ENCODE measurements at regions not wholly inside any gene's neighbourhood (a gene's known extent, or its start where the extent isn't known, plus 50 kb on each side); places are given as distances from the start of the nearest gene placed in this dataset.
"Not testable (repeated sequence)": the region's sequence is repeated elsewhere in the genome, so short reads cannot be mapped to it uniquely, and the experiment has no call there.

GRCh38 chr4:57342411-57342810 lies 232.2 kb upstream of the IGFBP7 start:
- no peaks in the 10 kb centered on the region for H3K9me3 ChIP-seq (ENCODE audit: control insufficient read depth in 2 of 2, insufficient read depth in 1 of 2, low read depth in 1 of 2, low read length in 1 of 2)
- H3K27me3 ChIP-seq (ENCODE audit: control insufficient read depth in 1 of 2, insufficient read depth in 2 of 2, low read length in 2 of 2), result no peaks in the 10 kb centered on the region
- no peak overlapping the region for H3K27ac ChIP-seq (ENCODE audit: low read depth in 2 of 2, low read length in 1 of 2)
- H3K4me3 ChIP-seq (ENCODE audit: low read depth in 1 of 2, low read length in 2 of 2), result no peak overlapping the region
- no peaks in the 10 kb centered on the region for H3K36me3 ChIP-seq (ENCODE audit: control insufficient read depth in 2 of 2, insufficient read depth in 2 of 2, low read length in 1 of 2)
- H3K4me1 ChIP-seq (ENCODE audit: control insufficient read depth in 2 of 2, insufficient read depth in 2 of 2, low read length in 1 of 2), result no peaks in the 10 kb centered on the region
- 52 to 62% methylated on average over 2 of the region's 2 CpGs for WGBS, 2 donors

GRCh38 chr4:57338861-57339260 lies 228.7 kb upstream of the IGFBP7 start:
- not testable (repeated sequence) for H3K27ac ChIP-seq (ENCODE audit: low read depth in 2 of 2, low read length in 1 of 2); H3K4me1 ChIP-seq (ENCODE audit: control insufficient read depth in 2 of 2, insufficient read depth in 2 of 2, low read length in 1 of 2); H3K27me3 ChIP-seq (ENCODE audit: control insufficient read depth in 1 of 2, insufficient read depth in 2 of 2, low read length in 2 of 2); H3K9me3 ChIP-seq (ENCODE audit: control insufficient read depth in 2 of 2, insufficient read depth in 1 of 2, low read depth in 1 of 2, low read length in 1 of 2); H3K4me3 ChIP-seq (ENCODE audit: low read depth in 1 of 2, low read length in 2 of 2); H3K36me3 ChIP-seq (ENCODE audit: control insufficient read depth in 2 of 2, insufficient read depth in 2 of 2, low read length in 1 of 2)

- H3K27ac ChIP-seq (ENCODE audit: low read depth in 2 of 2, low read length in 1 of 2), result no peak overlapping the region
- H3K4me1 ChIP-seq (ENCODE audit: control insufficient read depth in 2 of 2, insufficient read depth in 2 of 2, low read length in 1 of 2), result no peaks in the 10 kb centered on the region
- no peak overlapping the region for H3K4me3 ChIP-seq (ENCODE audit: low read depth in 1 of 2, low read length in 2 of 2)
- no peaks in the 10 kb centered on the region for H3K9me3 ChIP-seq (ENCODE audit: control insufficient read depth in 2 of 2, insufficient read depth in 1 of 2, low read depth in 1 of 2, low read length in 1 of 2)
- WGBS, 2 donors, result 49 to 69% methylated on average over 5 of the region's 5 CpGs
- no peaks in the 10 kb centered on the region for H3K36me3 ChIP-seq (ENCODE audit: control insufficient read depth in 2 of 2, insufficient read depth in 2 of 2, low read length in 1 of 2)
- no peaks in the 10 kb centered on the region for H3K27me3 ChIP-seq (ENCODE audit: control insufficient read depth in 1 of 2, insufficient read depth in 2 of 2, low read length in 2 of 2)
Observed at GRCh38 chr4:57333684-57334083, 223.5 kb upstream of the IGFBP7 start.

GRCh38 chr4:57331959-57332358 lies 221.8 kb upstream of the IGFBP7 start:
- Histone ChIP-seq H3K36me3 (ENCODE audit: control insufficient read depth in 2 of 2, insufficient read depth in 2 of 2, low read length in 1 of 2) (no peaks in the 10 kb centered on the region), H3K4me1 (ENCODE audit: control insufficient read depth in 2 of 2, insufficient read depth in 2 of 2, low read length in 1 of 2) (no peaks in the 10 kb centered on the region), H3K4me3 (ENCODE audit: low read depth in 1 of 2, low read length in 2 of 2) (no peak overlapping the region), H3K27ac (ENCODE audit: low read depth in 2 of 2, low read length in 1 of 2) (no peak overlapping the region), H3K9me3 (ENCODE audit: control insufficient read depth in 2 of 2, insufficient read depth in 1 of 2, low read depth in 1 of 2, low read length in 1 of 2) (no peaks in the 10 kb centered on the region), H3K27me3 (ENCODE audit: control insufficient read depth in 1 of 2, insufficient read depth in 2 of 2, low read length in 2 of 2) (no peaks in the 10 kb centered on the region)

- no peaks in the 10 kb centered on the region for H3K27me3 ChIP-seq (ENCODE audit: control insufficient read depth in 1 of 2, insufficient read depth in 2 of 2, low read length in 2 of 2)
- H3K36me3 ChIP-seq (ENCODE audit: control insufficient read depth in 2 of 2, insufficient read depth in 2 of 2, low read length in 1 of 2), result no peaks in the 10 kb centered on the region
- no peak overlapping the region for H3K4me3 ChIP-seq (ENCODE audit: low read depth in 1 of 2, low read length in 2 of 2)
- H3K27ac ChIP-seq (ENCODE audit: low read depth in 2 of 2, low read length in 1 of 2), result no peak overlapping the region
- no peaks in the 10 kb centered on the region for H3K4me1 ChIP-seq (ENCODE audit: control insufficient read depth in 2 of 2, insufficient read depth in 2 of 2, low read length in 1 of 2)
- H3K9me3 ChIP-seq (ENCODE audit: control insufficient read depth in 2 of 2, insufficient read depth in 1 of 2, low read depth in 1 of 2, low read length in 1 of 2), result no peaks in the 10 kb centered on the region
- WGBS, 2 donors, result 77 to 86% methylated on average over 9 of the region's 9 CpGs
Observed at GRCh38 chr4:57329279-57329678, 219.1 kb upstream of the IGFBP7 start.

- H3K4me3 ChIP-seq (ENCODE audit: low read depth in 1 of 2, low read length in 2 of 2), result no peak overlapping the region
- H3K4me1 ChIP-seq (ENCODE audit: control insufficient read depth in 2 of 2, insufficient read depth in 2 of 2, low read length in 1 of 2), result no peaks in the 10 kb centered on the region
- WGBS, 2 donors, result 63 to 66% methylated on average over 4 of the region's 4 CpGs
- H3K27ac ChIP-seq (ENCODE audit: low read depth in 2 of 2, low read length in 1 of 2), result no peak overlapping the region
- no peaks in the 10 kb centered on the region for H3K36me3 ChIP-seq (ENCODE audit: control insufficient read depth in 2 of 2, insufficient read depth in 2 of 2, low read length in 1 of 2)
- H3K27me3 ChIP-seq (ENCODE audit: control insufficient read depth in 1 of 2, insufficient read depth in 2 of 2, low read length in 2 of 2), result no peaks in the 10 kb centered on the region
- H3K9me3 ChIP-seq (ENCODE audit: control insufficient read depth in 2 of 2, insufficient read depth in 1 of 2, low read depth in 1 of 2, low read length in 1 of 2), result no peaks in the 10 kb centered on the region
Observed at GRCh38 chr4:57324673-57325307, 214.6 kb upstream of the IGFBP7 start.

- no peak overlapping the region for H3K27ac ChIP-seq (ENCODE audit: low read depth in 2 of 2, low read length in 1 of 2)
- peaks cover 0 to 3% of the 10 kb centered on the region in 2 donors for H3K9me3 ChIP-seq (ENCODE audit: control insufficient read depth in 2 of 2, insufficient read depth in 1 of 2, low read depth in 1 of 2, low read length in 1 of 2)
- H3K36me3 ChIP-seq (ENCODE audit: control insufficient read depth in 2 of 2, insufficient read depth in 2 of 2, low read length in 1 of 2), result no peaks in the 10 kb centered on the region
- H3K4me1 ChIP-seq (ENCODE audit: control insufficient read depth in 2 of 2, insufficient read depth in 2 of 2, low read length in 1 of 2), result no peaks in the 10 kb centered on the region
- WGBS, 2 donors, result 52 to 60% methylated on average over 4 of the region's 4 CpGs
- H3K27me3 ChIP-seq (ENCODE audit: control insufficient read depth in 1 of 2, insufficient read depth in 2 of 2, low read length in 2 of 2), result no peaks in the 10 kb centered on the region
- H3K4me3 ChIP-seq (ENCODE audit: low read depth in 1 of 2, low read length in 2 of 2), result no peak overlapping the region
Observed at GRCh38 chr4:57320849-57321248, 210.7 kb upstream of the IGFBP7 start.

GRCh38 chr4:57320217-57320616 lies 210.0 kb upstream of the IGFBP7 start:
- no peaks in the 10 kb centered on the region for H3K4me1 ChIP-seq (ENCODE audit: control insufficient read depth in 2 of 2, insufficient read depth in 2 of 2, low read length in 1 of 2)
- no peaks in the 10 kb centered on the region for H3K27me3 ChIP-seq (ENCODE audit: control insufficient read depth in 1 of 2, insufficient read depth in 2 of 2, low read length in 2 of 2)
- 77 to 79% methylated on average over 3 of the region's 3 CpGs for WGBS, 2 donors
- H3K27ac ChIP-seq (ENCODE audit: low read depth in 2 of 2, low read length in 1 of 2), result no peak overlapping the region
- peaks cover 0 to 3% of the 10 kb centered on the region in 2 donors for H3K9me3 ChIP-seq (ENCODE audit: control insufficient read depth in 2 of 2, insufficient read depth in 1 of 2, low read depth in 1 of 2, low read length in 1 of 2)
- no peaks in the 10 kb centered on the region for H3K36me3 ChIP-seq (ENCODE audit: control insufficient read depth in 2 of 2, insufficient read depth in 2 of 2, low read length in 1 of 2)
- H3K4me3 ChIP-seq (ENCODE audit: low read depth in 1 of 2, low read length in 2 of 2), result no peak overlapping the region

GRCh38 chr4:57318703-57319102 lies 208.5 kb upstream of the IGFBP7 start:
- Histone ChIP-seq H3K9me3 (ENCODE audit: control insufficient read depth in 2 of 2, insufficient read depth in 1 of 2, low read depth in 1 of 2, low read length in 1 of 2) (peaks cover 0 to 3% of the 10 kb centered on the region in 2 donors), H3K27ac (ENCODE audit: low read depth in 2 of 2, low read length in 1 of 2) (no peak overlapping the region), H3K36me3 (ENCODE audit: control insufficient read depth in 2 of 2, insufficient read depth in 2 of 2, low read length in 1 of 2) (no peaks in the 10 kb centered on the region), H3K27me3 (ENCODE audit: control insufficient read depth in 1 of 2, insufficient read depth in 2 of 2, low read length in 2 of 2) (no peaks in the 10 kb centered on the region), H3K4me1 (ENCODE audit: control insufficient read depth in 2 of 2, insufficient read depth in 2 of 2, low read length in 1 of 2) (no peaks in the 10 kb centered on the region), H3K4me3 (ENCODE audit: low read depth in 1 of 2, low read length in 2 of 2) (no peak overlapping the region)
- WGBS, 2 donors, result 72 to 76% methylated on average over 2 of the region's 2 CpGs

- H3K27ac ChIP-seq (ENCODE audit: low read depth in 2 of 2, low read length in 1 of 2), result no peak overlapping the region
- H3K36me3 ChIP-seq (ENCODE audit: control insufficient read depth in 2 of 2, insufficient read depth in 2 of 2, low read length in 1 of 2), result no peaks in the 10 kb centered on the region
- no peaks in the 10 kb centered on the region for H3K27me3 ChIP-seq (ENCODE audit: control insufficient read depth in 1 of 2, insufficient read depth in 2 of 2, low read length in 2 of 2)
- 72 to 73% methylated on average over 5 of the region's 5 CpGs for WGBS, 2 donors
- H3K4me1 ChIP-seq (ENCODE audit: control insufficient read depth in 2 of 2, insufficient read depth in 2 of 2, low read length in 1 of 2), result no peaks in the 10 kb centered on the region
- peaks cover 0 to 3% of the 10 kb centered on the region in 2 donors for H3K9me3 ChIP-seq (ENCODE audit: control insufficient read depth in 2 of 2, insufficient read depth in 1 of 2, low read depth in 1 of 2, low read length in 1 of 2)
- H3K4me3 ChIP-seq (ENCODE audit: low read depth in 1 of 2, low read length in 2 of 2), result no peak overlapping the region
Observed at GRCh38 chr4:57314636-57315035, 204.5 kb upstream of the IGFBP7 start.

Data from esophagus (tissue), 2 donors.